IPS-18c (cell line): ENCODE measurements at regions not wholly inside any gene's neighbourhood (a gene's known extent, or its start where the extent isn't known, plus 50 kb on each side); places are given as distances from the start of the nearest gene placed in this dataset.

Experiments used
- H3K4me3 ChIP-seq: 2 replicates; pipeline ENCODE4 v1.7.0; 2013; ENCODE audit warnings: low read depth, mild to moderate bottlenecking, low read length, moderate library complexity; ENCODE audit not compliant: insufficient read depth
- H3K9me3 ChIP-seq: one replicate; pipeline ENCODE4 v1.6.1; 2013; ENCODE audit warnings: mild to moderate bottlenecking, low read length, moderate library complexity; ENCODE audit not compliant: control insufficient read depth, insufficient read depth

GRCh38 chr6:26220145-26220970 lies 133.1 kb downstream of the HFE start:
- Histone ChIP-seq H3K9me3 (no peaks in the 10 kb centered on the region), H3K4me3 (no peak overlapping the region)

- H3K9me3 ChIP-seq, result no peaks in the 10 kb centered on the region
- H3K4me3 ChIP-seq, result no peak overlapping the region
These were observed 134.0 kb downstream of the HFE start for GRCh38 chr6:26221186-26221585.

- Histone ChIP-seq H3K4me3 (no peak overlapping the region), H3K9me3 (no peaks in the 10 kb centered on the region)
These were observed 135.3 kb downstream of the HFE start for GRCh38 chr6:26222571-26222970.

GRCh38 chr6:26223228-26223627 lies 136.0 kb downstream of the HFE start:
- Histone ChIP-seq H3K9me3 (no peaks in the 10 kb centered on the region), H3K4me3 (peak overlapping the region; percentile 49)

GRCh38 chr6:26223650-26224546 lies 136.7 kb downstream of the HFE start:
- Histone ChIP-seq H3K9me3 (no peaks in the 10 kb centered on the region), H3K4me3 (peak overlapping the region; percentile 56)

- Histone ChIP-seq H3K4me3 (peak overlapping the region; percentile 56; the same call in 1 of the 2 replicates), H3K9me3 (no peaks in the 10 kb centered on the region)
These were observed 137.3 kb downstream of the HFE start for GRCh38 chr6:26224547-26224912.

- H3K9me3 ChIP-seq, result no peaks in the 10 kb centered on the region
- peak overlapping the region; percentile 61 for H3K4me3 ChIP-seq
These were observed 138.0 kb downstream of the HFE start for GRCh38 chr6:26224940-26225847.

- Histone ChIP-seq H3K4me3 (peak overlapping the region; percentile 61), H3K9me3 (no peaks in the 10 kb centered on the region)
These were observed 138.8 kb downstream of the HFE start for GRCh38 chr6:26225848-26226578.

- Histone ChIP-seq H3K9me3 (no peaks in the 10 kb centered on the region), H3K4me3 (no peak overlapping the region)
These were observed 138.4 kb upstream of the BTN3A2 start for GRCh38 chr6:26226579-26226967.

GRCh38 chr6:26230351-26230750 lies 134.6 kb upstream of the BTN3A2 start:
- no peaks in the 10 kb centered on the region for H3K9me3 ChIP-seq
- H3K4me3 ChIP-seq, result no peak overlapping the region

- Histone ChIP-seq H3K4me3 (no peak overlapping the region), H3K9me3 (no peaks in the 10 kb centered on the region)
These were observed 133.9 kb upstream of the BTN3A2 start for GRCh38 chr6:26231006-26231587.

GRCh38 chr6:26232306-26232939 lies 132.6 kb upstream of the BTN3A2 start:
- Histone ChIP-seq H3K4me3 (peak overlapping the region; percentile 80; the same call in 1 of the 2 replicates), H3K9me3 (no peaks in the 10 kb centered on the region)

- Histone ChIP-seq H3K4me3 (peak overlapping the region; percentile 80), H3K9me3 (no peaks in the 10 kb centered on the region)
These were observed 131.9 kb upstream of the BTN3A2 start for GRCh38 chr6:26232940-26233648.

GRCh38 chr6:26233649-26234420 lies 131.2 kb upstream of the BTN3A2 start:
- Histone ChIP-seq H3K9me3 (no peaks in the 10 kb centered on the region), H3K4me3 (peak overlapping the region; percentile 80)
